Smooth muscle cell (in vitro differentiated cells): ENCODE measurements at regions not wholly inside any gene's neighbourhood (a gene's known extent, or its start where the extent isn't known, plus 50 kb on each side); places are given as distances from the start of the nearest gene placed in this dataset.

Experiments
- DNase-seq: peaks from one replicate; lab custom pipeline; 2025; ENCODE audit not compliant: unreplicated experiment; lab: John Stamatoyannopoulos, UW
- H2AFZ ChIP-seq: fragments of 200-600 bp; sonication (generic); 2 replicates; pipeline ENCODE4 v1.6.0; 2016; ENCODE audit warnings: antibody characterized with exemption, low read depth, mild to moderate bottlenecking
- H3F3A ChIP-seq: fragments of 200-600 bp; sonication (generic); 2 replicates; pipeline ENCODE4 v1.6.0; 2017; ENCODE audit warnings: antibody characterized with exemption, low read depth
- H3K27ac ChIP-seq: fragments of 200-600 bp; sonication (generic); 2 replicates; pipeline ENCODE4 v1.5.1; 2016; ENCODE audit warnings: low read depth, mild to moderate bottlenecking
- H3K27me3 ChIP-seq: fragments of 200-600 bp; sonication (generic); 2 replicates; pipeline ENCODE4 v1.6.1; 2016; ENCODE audit warnings: low read depth, mild to moderate bottlenecking
- H3K36me3 ChIP-seq: fragments of 200-600 bp; sonication (generic); 2 replicates; pipeline ENCODE4 v1.5.1; 2016; ENCODE audit warnings: low read depth
- H3K4me1 ChIP-seq: fragments of 200-600 bp; sonication (generic); 2 replicates; pipeline ENCODE4 v1.5.1; 2016; ENCODE audit warnings: low read depth
- H3K4me2 ChIP-seq: fragments of 200-600 bp; sonication (generic); 2 replicates; pipeline ENCODE4 v1.6.0; 2016; ENCODE audit warnings: mild to moderate bottlenecking
- H3K4me3 ChIP-seq: fragments of 200-600 bp; sonication (generic); 2 replicates; pipeline ENCODE4 v1.5.1; 2016; ENCODE audit warnings: mild to moderate bottlenecking
- H3K79me2 ChIP-seq: fragments of 200-600 bp; sonication (generic); 2 replicates; pipeline ENCODE4 v1.6.0; 2016; ENCODE audit warnings: low read depth, mild to moderate bottlenecking
- H3K9ac ChIP-seq: fragments of 200-600 bp; sonication (generic); 2 replicates; pipeline ENCODE4 v1.6.0; 2016; ENCODE audit warnings: low read depth
- H3K9me3 ChIP-seq: fragments of 200-600 bp; sonication (generic); replicated peaks from 2 replicates; pipeline ENCODE4 v1.5.1; 2016; ENCODE audit warnings: low read depth
- H4K20me1 ChIP-seq: fragments of 200-600 bp; sonication (generic); 2 replicates; pipeline ENCODE4 v1.6.0; 2016; ENCODE audit warnings: low read depth
- CTCF ChIP-seq: fragments of 200-600 bp; sonication (generic); IDR thresholded peaks from 2 replicates; pipeline ENCODE4 v1.5.1; 2017; ENCODE audit warnings: borderline replicate concordance, mild to moderate bottlenecking, antibody characterized with exemption; ENCODE audit not compliant: insufficient read depth, poor library complexity, severe bottlenecking
- WGBS: methylation state at CpG from one replicate; pipeline ENCODE4 v1.1.7; 2016; ENCODE audit warnings: low lambda C conversion rate; 5-methylcytosine and 5-hydroxymethylcytosine counted together

DNA sequence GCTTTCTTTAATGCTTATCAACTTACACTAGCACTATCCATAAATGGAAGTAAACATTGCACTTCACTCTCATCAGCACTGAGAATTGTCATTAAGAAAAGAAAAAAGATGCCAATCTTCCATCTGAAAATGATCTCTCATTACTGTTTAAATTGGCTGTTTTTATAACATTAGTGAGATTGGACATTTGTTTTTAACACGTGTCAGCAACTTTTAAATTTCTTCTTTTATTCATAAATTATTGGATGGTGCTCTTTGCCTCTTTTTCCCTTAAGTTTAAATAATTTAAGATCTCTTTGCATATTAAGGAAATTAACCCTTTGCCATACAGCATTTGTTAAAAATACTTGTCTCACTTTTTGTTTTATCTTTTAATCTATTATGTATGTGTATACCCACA, 146.5 kb upstream of the CHST9 start:
- H3K9ac ChIP-seq: no peak overlapping the region

GRCh38 chr18:27314996-27315395, 129.9 kb upstream of the CHST9 start:
- H3K27ac ChIP-seq: no peak overlapping the region
- no peaks in the 10 kb centered on the region for H3K27me3 ChIP-seq
- no peak overlapping the region for H3K4me2 ChIP-seq
- no peaks in the 10 kb centered on the region for H3K4me1 ChIP-seq
- no peaks in the 10 kb centered on the region for H3K9me3 ChIP-seq
- no peaks in the 10 kb centered on the region for H4K20me1 ChIP-seq
- H3K9ac ChIP-seq: no peak overlapping the region
- H3K4me3 ChIP-seq: no peak overlapping the region
- H3K79me2 ChIP-seq: no peaks in the 10 kb centered on the region
- TF ChIP-seq CTCF: no peak
- H3F3A ChIP-seq: no peaks in the 10 kb centered on the region
- WGBS: 92% methylated on average over 1 of the region's 1 CpG
- H3K36me3 ChIP-seq: no peaks in the 10 kb centered on the region
- H2AFZ ChIP-seq: no peak overlapping the region
- no peak for DNase-seq

More for the DNA sequence above, 146.5 kb upstream of the CHST9 start:
- Histone ChIP-seq H3K4me1 (no peaks in the 10 kb centered on the region), H4K20me1 (no peaks in the 10 kb centered on the region), H3K79me2 (no peaks in the 10 kb centered on the region), H3K27ac (no peak overlapping the region), H3K4me3 (no peak overlapping the region), H3K36me3 (no peaks in the 10 kb centered on the region), H3K4me2 (no peak overlapping the region), H2AFZ (no peak overlapping the region), H3F3A (no peaks in the 10 kb centered on the region), H3K9me3 (no peaks in the 10 kb centered on the region), H3K27me3 (no peaks in the 10 kb centered on the region)
- DNase-seq: no peak
- TF ChIP-seq CTCF: no peak
- WGBS: 93% methylated on average over 1 of the region's 1 CpG

DNA sequence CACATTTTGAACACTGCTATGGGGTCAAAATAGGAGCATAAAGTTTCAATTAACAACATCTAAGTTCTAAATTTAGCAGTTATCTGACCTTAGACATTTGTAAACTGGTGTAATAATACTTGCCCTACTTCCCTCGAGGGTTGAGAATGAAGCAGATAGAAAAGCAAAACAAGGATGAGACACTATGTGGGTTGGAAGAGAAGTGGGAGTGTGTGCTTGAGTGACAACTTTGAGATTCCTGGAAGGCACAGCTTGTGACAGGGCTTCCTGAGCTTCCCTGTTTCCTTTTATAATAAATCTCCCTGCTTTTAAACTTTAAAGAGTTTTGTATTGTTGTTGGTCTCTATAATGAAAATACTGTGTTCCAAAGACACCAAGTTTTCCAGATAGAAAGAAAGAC, 128.6 kb upstream of the CHST9 start:
- 30% methylated on average over 1 of the region's 1 CpG for WGBS
- H3K36me3 ChIP-seq: no peaks in the 10 kb centered on the region
- H3K9me3 ChIP-seq: no peaks in the 10 kb centered on the region
- no peak for DNase-seq
- H3K27ac ChIP-seq: no peak overlapping the region
- H3K4me2 ChIP-seq: no peak overlapping the region
- no peaks in the 10 kb centered on the region for H3K27me3 ChIP-seq
- no peaks in the 10 kb centered on the region for H4K20me1 ChIP-seq
- H2AFZ ChIP-seq: peak overlapping the region; percentile 19
- no peaks in the 10 kb centered on the region for H3K79me2 ChIP-seq
- H3K9ac ChIP-seq: no peak overlapping the region
- no peak for TF ChIP-seq CTCF
- no peaks in the 10 kb centered on the region for H3K4me1 ChIP-seq
- H3K4me3 ChIP-seq: no peak overlapping the region
- H3F3A ChIP-seq: no peaks in the 10 kb centered on the region

- 91% methylated on average over 1 of the region's 1 CpG for WGBS
- no peaks in the 10 kb centered on the region for H3K4me1 ChIP-seq
- no peak overlapping the region for H3K4me2 ChIP-seq
- no peak for TF ChIP-seq CTCF
- no peak for DNase-seq
- H3K27me3 ChIP-seq: no peaks in the 10 kb centered on the region
- no peaks in the 10 kb centered on the region for H3F3A ChIP-seq
- no peaks in the 10 kb centered on the region for H3K36me3 ChIP-seq
- no peak overlapping the region for H3K4me3 ChIP-seq
- no peak overlapping the region for H3K27ac ChIP-seq
- H3K9ac ChIP-seq: no peak overlapping the region
- H3K79me2 ChIP-seq: no peaks in the 10 kb centered on the region
- no peak overlapping the region for H2AFZ ChIP-seq
- H3K9me3 ChIP-seq: no peaks in the 10 kb centered on the region
- H4K20me1 ChIP-seq: no peaks in the 10 kb centered on the region
These were observed 127.7 kb upstream of the CHST9 start for GRCh38 chr18:27312853-27313252.
